HuH-7 (cell line): ENCODE measurements at regions not wholly inside any gene's neighbourhood (a gene's known extent, or its start where the extent isn't known, plus 50 kb on each side); places are given as distances from the start of the nearest gene placed in this dataset.
A peak's percentile ranks its signal among the peaks of the same experiment; 100 is the strongest.
"Not testable (repeated sequence)": the region's sequence is repeated elsewhere in the genome, so short reads cannot be mapped to it uniquely, and the experiment has no call there.

Experiments used
- DNase-seq: peaks from one replicate; pipeline ENCODE4 v3.0.0; 2011; ENCODE audit warnings: low spot score

DNA sequence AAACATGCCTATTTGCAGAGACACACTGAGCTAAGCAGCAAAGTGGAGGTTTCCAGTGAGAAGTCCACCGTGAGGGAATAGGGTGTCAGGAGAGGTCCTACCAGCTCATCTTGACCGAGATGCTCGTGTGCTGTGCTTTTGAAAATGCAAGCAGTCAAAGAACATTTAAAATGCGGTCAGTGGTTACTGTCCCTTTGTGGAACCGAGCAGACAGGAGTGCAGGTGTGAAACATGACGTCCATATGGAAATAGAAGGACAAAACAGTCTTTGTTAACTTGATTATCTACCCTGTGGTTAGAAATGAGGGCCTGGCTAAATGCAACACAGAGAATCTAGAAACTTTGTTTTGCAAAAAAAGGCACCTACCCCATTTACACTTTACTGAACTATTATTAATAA is 473.3 kb downstream of the SPATA31A6 start:
- DNase-seq, result not testable (repeated sequence)

DNA sequence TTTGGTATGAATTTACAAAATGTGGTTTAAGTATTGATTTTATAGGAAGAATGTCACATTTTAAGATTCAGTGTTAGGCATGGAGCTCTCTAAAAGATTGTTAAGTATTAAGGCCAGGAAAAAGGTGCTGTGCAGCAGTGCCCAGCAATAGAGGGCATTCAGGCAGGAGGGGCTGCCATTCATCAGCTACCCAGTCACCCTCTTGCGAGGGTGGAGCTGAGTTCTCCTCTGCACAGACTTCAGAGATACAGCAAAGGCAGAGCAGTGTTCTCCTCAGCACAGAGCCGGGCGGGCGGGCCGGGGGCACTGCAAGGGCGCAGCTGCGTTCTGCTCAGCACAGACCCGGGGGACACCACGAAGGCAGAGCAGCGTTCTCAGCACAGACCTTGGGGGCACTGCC is 474.0 kb downstream of the SPATA31A6 start:
- DNase-seq, result not testable (repeated sequence)

DNA sequence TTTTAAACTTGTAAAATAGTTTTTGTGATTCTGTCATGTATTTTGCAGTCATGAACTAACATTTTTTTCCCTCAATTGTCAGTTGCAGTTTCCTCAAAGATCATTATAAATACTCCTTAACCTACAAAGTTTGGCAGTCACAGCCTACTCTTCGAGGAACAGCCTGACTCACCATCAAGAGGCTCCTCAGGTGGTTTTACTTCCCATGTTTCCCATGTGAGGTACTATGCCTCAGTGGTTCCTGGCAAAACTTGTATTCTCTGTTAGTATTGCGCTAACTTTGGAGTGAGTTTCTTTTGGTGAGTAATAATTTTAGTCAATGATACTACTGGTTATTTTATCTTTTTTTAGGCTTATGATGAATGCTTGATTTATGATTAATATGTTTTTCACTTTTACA is 513.7 kb downstream of the SPATA31A6 start:
- DNase-seq, result not testable (repeated sequence)

DNA sequence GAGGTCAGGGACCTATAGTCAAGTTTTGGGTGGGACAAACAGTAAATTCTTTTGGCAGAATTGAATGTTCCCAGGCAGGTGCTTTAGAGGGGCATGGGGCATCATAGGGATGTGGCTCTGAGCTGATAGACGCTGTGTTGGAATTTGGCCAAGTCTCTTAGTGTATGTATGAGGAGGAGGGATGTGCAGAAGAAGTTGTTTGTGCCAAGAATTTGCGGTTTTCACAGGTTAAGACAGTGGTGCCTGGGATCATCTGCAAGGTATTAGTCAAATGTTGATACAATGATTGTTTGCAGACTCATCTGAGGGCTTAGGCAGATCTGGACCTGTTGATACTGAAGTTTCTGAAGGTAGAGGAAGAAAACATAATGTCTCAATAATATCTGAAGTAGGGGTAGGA is 519.4 kb downstream of the SPATA31A6 start:
- DNase-seq, result not testable (repeated sequence)

DNA sequence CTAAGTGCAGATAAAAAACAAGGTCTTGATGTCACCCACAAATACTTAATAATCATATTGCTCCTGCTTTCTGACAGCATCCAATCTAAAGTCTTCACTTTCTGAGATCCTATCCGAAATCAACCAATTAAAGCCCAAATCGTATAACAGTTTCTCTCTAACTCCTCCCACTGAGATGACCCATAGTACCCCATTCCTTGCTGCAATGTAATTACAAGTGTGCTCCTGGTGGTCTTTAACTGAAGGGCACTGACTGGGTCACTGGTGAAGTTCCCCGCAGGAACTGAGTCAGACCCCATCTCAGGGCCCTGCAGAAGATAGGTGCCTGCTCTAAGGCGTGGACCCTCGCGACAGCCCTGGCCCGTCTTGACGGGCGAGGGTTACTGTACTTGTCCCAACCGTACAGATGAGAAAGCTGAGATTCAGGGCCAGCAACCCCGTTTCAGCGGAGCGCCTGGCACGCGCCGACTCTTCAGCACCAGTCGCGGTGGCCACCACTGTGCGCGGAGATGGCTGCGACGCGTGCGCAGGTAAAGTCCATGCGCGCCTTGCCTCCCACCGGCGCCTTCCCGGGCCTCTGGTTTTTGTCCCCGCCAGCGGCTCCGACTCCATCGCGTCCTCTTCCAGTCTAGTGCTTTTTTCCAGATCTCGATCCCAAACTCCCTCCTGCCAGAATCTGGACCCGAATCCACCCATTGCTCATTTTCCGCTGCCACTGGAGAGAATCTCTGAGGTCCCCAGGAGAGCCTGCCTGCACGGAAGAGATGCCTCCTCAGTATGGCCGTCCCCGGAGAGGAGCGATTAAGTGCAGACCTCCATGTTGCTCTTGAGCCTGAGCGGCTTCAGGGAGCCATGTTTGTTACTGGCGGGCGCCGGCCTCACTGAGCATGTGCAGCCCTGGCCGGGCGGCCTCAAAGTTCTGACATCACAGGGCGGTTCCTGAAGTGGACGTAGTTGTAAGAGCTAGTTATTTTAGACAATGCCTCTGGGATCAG is 541.7 kb downstream of the SPATA31A6 start:
- not testable (repeated sequence) for DNase-seq

DNA sequence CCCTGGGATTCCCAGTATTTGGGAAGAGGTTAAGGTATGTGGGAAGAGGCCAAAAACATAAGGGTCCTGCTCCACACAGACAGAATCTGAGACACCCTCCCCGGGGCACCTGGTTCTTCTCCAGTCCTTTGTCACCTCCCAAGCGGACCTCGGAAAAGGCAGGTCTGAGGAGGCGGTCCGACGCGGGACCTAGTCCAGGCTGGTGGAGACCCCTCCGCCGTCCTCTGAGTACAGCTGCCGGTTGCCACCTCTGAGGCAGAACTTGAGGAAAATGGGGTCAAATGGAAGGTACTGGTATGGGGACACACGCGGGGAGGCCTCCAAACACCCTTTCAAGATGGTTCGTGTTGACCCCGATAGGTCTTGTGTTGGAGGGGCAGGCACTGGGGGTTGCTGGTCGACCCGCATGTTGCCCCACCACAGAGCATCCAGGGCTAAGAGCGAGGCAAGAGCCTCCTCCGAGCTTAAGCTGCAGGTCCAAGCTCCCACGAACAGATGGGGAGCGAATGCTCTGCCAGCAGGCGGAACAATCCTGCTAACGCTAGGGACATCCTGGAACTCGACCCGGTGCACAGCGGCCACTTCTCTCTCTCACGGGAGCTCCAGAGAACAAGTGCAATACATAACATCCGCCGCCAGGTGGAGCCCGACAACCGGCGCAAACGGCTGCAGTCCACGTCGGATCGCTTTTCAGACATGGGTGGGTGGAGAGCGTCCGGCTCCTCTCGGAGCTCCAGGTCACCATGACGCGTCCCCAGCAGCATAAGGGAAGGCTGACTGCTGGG is 559.8 kb downstream of the SPATA31A6 start:
- peak; percentile 71 for DNase-seq

DNA sequence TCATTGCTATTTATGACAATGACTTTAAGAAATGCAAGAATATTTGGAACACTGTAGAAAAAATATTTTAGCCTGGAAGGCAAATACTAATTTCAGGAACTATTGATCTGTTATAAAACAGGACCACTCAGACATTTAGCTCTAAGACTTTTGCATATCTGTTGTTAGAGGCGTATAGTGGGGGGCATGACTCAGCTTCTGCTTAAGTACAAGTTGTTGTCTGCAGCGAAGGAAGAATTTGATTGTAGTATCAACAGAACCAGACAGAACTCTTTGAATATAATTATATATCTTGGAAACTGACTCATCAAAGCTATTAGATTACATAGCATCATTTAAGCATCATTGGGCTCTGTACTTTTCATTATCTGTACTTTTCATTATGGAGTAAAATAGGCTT is 573.8 kb downstream of the SPATA31A6 start:
- DNase-seq, result not testable (repeated sequence)

DNA sequence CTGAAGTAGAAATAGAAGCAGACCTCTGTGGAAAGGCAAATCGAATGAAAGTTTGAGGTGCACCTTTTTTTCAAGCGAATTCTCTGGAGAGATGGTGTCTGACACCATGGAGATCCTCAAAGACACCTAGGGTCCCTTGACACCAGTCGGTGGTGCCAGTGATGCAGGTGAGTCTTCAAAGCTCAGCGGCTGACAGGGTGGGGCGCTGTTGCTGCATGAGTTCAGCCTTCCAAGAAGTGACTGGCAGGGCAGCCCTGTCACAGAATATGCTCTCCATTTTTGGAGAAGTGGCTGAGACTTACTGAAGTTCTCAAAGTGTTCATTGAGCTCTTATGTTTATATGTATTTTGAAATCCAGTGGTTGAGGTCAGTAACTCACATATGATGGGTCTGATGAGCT is 575.9 kb downstream of the SPATA31A6 start:
- DNase-seq, result not testable (repeated sequence)

DNA sequence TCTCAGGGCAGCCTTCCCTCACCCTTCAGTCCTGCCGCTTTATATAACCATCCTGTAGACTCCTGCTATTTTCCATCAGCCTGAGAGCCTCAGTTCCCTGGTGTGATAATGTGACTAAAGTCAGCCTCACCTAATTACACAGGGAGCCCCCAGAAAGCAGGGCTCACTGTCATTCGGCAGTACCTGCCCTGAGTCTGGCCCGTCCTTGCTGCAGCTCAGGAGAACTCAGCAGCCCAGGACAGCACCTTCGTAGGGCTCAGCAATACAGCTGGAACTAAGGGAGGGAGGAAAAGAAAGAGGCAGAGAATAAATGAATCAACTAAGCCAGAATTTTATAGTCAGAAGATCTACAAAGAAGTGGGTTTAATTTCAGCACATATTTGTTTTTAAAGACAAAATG is 598.7 kb downstream of the SPATA31A6 start:
- DNase-seq, result not testable (repeated sequence)

DNA sequence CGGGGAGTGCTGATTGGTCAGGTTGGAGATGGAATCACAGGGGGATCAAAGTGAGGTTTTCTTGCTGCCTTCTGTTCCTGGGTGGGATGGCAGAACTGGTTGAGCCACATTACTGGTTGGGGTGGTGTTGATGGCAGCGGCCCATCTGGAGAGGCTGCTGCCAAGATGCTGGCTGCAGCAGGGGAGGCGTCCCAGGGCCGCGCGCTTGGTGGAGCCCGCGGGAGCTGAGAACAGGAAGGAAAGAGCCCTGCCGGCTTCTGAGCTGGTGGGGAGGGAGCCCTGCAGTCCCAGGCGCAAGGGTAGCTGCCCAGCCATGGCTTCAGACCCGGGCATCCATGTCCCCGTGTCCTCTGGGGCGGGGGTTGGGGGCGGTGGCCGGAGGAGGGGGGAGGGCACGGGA is 609.3 kb downstream of the SPATA31A6 start:
- not testable (repeated sequence) for DNase-seq

DNA sequence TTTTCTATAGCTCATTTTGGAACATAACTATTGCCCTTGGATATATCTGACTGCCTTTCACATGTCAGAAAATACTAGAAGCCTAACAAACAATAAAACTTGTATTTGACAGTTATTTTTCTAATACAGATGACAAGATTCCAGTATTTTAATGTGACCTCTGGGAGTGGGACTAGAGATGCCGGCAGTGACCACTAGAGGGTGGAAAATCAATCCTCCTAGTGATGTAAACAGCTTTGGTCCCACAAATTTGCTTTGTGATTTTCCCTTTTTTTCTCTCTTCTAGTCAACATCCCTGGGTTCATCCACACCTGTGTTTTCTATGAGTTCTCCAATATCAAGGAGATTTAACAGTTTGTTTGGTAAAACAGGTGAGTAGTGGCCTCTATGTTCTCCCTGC is 615.1 kb downstream of the SPATA31A6 start:
- DNase-seq, result not testable (repeated sequence)

DNA sequence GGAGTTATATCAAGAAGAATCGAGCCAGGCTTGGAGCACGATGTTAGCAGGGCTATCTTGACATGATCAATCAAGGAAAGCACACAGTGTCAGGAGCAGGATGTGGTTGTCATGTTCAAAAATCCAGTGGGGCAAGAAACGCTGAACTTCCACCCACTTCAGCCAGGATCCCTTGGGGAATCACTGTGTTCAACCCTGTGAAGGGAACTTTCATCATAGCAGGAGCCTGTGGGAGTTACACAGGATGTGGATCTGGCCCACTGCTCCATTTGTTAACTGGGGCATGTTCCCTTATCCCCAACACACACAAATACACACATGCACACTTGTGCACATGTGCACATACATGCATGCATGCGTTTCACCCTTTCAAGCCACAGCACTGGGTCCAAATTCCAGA is 619.3 kb downstream of the SPATA31A6 start:
- DNase-seq, result not testable (repeated sequence)

DNA sequence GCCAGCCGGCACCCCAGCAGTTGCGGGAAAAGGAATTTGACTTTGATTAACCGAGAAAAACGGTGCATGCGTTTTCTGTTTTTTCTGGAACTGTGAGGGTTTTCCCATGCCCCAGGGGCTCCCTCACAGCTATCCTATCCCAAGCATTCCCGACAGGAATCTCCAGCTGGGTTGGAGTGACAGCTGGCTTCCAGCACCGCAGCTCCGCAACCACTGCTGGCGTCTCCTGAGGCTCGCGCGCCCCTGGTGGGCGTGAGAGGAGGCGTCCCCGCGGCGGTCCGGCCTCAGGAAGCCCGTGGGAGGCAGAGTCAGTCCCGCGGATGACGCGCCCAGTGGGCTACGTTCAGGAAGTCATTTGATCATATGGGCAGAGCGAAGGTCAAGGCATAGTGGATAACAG is 623.2 kb downstream of the SPATA31A6 start:
- DNase-seq, result not testable (repeated sequence)

DNA sequence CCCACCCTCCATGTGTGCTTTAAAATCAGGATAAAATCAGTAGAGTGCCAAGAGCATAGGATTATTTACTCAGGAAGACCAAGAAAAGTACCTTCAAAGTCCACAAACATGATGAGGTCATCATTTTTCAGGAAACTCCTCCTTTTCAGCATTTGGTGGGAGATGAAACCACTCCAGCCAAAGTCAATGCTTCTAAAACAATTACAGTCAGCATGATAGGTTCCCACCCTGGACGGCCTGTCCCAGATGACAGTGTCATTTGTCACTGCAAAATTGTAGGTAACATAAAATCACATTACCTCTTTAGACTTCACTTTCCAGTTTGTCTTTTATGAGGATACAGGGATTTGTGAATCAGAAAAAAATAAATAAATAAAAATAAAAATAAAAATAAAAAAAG is 638.0 kb downstream of the SPATA31A6 start:
- not testable (repeated sequence) for DNase-seq

DNA sequence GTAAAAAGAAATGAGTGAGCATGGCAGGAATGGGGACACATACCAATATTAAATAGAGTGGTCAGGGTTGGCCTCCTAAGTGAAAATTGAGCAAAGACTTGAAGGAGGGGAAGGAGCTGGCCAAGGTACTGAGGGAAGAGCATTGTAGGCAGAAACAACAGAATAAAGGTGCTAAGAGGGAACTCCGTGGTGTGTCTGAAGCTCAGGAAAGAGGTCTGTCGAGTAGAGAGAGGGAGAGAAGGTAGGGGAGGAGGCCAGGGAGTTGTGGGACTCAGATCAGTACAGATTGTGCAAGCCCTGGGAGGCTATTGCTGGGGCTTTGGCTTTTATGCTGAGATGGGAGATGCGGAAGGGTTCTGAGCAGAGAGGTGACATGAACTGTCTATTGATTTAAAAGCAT is 664.7 kb downstream of the SPATA31A6 start:
- DNase-seq, result not testable (repeated sequence)

DNA sequence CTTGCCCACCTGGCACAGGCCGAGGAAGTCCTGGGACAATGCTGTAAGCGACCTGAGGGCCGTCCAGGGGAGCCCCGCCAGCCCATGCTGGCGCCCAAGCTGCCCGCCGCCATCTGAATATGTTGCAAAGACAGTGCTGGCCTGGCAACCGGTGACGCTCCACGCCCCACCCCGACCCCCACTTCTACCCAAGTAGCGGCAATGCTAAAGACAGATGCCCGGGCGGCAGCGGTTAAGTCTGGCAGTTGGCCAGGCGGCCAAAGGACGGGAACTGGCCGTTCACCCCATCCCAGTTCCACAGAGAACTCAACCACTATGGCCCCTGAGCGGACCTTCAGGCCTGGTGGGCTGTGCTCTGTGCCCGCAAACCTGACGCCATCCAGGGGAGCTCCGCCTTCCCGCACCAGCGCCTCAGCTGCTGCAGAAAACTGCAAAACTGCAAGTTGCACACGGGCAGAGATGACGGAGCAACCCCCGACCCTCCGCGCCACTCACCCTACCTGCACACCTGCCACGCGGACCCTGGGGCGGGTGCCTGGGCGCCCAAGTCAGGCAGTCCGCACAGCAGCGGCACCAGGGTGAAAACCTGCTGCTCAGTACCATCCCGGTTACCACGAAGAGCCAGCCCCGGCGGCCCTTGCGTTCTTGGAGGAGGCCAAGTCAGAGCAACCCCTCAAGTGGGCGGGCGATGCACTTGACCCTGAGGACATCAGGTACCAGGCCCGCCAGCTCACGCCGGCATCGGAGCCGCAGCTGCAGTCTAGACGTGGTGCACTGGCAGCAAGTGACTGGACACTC is 667.6 kb downstream of the SPATA31A6 start:
- DNase-seq, result not testable (repeated sequence)

DNA sequence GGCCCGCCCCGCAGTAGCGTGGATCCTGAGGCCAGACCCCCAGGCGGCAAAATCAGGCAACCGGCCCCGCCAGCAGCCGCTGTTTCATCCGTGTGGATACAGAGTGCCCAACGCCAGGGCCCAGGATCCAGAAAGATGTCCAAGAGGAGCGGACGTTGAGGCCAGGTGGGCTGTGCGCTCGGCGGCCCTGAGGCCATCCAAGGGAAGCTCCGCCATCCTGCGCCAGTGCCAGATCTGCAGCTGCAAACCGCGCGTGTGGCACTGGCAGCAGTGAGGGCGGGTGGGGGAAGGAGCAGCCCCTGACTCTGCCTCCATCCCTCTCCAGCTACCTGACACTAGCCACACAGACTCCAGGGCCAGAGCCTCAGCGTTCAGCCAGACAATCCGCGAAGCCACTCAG is 668.2 kb downstream of the SPATA31A6 start:
- DNase-seq, result not testable (repeated sequence)

DNA sequence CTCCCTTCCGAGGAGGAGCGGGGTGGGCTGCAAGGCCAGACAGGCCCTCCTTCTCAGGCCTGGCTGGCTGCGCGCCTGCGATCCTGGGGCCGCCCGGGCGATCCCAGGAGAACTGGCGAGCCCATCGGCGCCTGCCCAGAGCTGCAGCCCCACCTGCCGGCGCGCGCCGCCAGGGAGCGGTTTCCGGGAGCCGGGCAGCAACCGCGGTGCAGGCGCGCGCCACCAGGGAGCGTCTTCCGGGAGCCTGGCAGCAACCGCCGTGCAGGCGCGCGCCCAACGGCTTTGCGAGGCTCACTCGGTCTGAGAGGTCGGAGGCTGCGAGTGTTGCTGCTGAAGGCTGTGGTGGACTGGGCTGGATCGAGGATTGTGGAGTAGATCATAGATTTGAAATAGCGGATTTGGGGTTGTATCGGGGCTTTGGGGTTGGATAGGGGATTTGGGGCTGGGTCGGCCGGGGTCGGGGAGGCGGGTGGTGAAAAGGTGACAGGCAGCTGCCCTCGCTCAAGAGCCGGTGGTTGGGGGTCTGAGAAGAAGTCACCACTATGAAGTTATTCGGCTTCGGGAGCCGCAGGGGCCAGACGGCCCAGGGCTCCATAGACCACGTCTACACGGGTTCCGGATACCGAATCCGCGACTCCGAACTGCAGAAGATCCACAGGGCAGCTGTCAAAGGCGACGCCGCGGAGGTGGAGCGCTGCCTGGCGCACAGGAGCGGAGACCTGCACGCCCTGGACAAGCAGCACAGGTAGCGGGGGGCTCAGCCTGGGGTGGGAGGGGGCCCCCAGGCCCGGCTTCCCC is 668.9 kb downstream of the SPATA31A6 start:
- not testable (repeated sequence) for DNase-seq

DNA sequence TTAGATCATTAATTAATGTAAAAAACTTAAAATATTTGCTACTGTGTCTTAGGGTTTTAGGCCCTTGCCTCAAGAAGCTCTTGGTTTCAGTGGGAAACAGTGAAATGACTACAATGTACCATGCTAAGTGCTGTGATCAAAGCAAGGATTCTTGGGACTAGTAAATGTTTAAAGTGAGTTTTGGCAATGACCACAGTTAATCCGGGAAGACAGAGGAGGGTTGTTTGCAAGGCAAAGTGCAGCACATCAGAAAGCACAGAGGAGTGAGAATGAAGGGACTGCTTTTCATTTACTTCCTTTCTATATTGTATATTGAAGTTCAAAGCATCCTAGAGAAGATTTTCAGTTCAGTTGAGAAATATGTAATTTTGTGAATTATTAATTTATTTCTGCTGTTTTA is 676.7 kb downstream of the SPATA31A6 start:
- DNase-seq, result not testable (repeated sequence)

DNA sequence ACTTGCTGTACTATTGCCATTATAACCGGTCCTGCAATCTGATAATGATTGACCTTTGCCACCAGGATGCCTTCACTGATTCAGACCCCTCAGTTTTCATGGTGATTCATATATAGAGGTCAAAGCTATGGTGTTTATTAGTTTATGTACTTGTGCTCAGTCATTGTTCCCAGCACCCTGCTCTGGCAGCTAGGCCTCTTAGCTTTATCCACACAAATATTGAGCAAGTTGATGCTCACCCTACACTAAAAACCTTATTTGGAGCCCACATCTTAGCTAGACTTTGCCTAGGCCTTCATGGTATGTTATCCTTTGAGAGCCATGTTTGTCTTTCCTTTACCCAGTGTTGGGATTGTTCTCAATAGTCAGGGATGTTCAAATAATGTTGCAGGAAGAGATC is 679.0 kb downstream of the SPATA31A6 start:
- not testable (repeated sequence) for DNase-seq
